GM21737 (cell line): ENCODE measurements at regions not wholly inside any gene's neighbourhood (a gene's known extent, or its start where the extent isn't known, plus 50 kb on each side); places are given as distances from the start of the nearest gene placed in this dataset.
"Not testable (repeated sequence)": the region's sequence is repeated elsewhere in the genome, so short reads cannot be mapped to it uniquely, and the experiment has no call there.

Experiments
- ATAC-seq: cut with Tn5 transposase; IDR thresholded peaks from one replicate; pipeline ENCODE4 v1.9.1; 2021; ENCODE audit warnings: mild to moderate bottlenecking, moderate library complexity; ENCODE audit not compliant: unreplicated experiment

- not testable (repeated sequence) for ATAC-seq
Observed at GRCh38 chr16:29087673-29088072, 102.8 kb downstream of the LAT start.

- ATAC-seq: not testable (repeated sequence)
Observed at GRCh38 chr16:29081829-29082639, 97.2 kb downstream of the LAT start.

DNA sequence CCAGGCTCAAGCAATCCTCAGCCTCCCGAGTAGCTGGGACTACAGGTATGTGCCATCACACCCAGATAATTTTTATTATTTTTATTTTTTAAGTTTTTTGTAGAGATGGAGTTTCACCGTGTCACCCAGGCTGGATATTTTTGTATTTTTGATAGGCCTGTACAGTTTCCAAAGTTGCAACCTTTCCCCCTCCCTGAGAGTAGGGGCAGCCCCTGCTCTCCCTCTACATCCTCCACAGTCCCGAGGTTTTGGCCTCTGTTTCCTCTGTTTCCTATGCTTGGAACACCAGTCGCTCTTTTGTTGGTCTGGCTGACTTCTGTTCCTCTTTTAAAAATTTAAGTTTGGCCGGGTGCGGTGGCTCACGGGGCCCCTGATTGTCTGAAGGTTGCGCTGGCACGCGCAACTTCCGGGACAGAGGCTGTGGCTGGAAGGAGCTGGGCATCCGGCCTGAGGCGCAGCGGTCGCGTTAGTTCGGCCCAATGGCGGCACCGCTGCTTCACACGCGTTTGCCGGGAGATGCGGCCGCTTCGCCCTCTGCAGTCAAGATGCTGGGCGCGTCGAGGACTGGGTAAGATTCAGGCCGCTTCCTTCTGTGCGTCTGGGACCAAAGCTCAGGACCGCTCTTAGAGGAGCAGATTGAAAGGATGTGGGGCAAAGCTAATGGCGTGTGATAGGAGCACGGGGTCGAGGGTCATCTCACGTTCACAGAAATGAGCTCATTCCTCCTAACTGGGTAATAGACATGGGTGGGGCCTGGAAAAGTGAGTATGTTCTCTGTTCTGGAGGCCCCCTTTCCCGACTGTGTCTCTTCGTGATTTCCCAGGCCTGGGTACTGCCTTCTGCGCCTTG, 89.9 kb downstream of the LAT start:
- peak; percentile 78 for ATAC-seq

DNA sequence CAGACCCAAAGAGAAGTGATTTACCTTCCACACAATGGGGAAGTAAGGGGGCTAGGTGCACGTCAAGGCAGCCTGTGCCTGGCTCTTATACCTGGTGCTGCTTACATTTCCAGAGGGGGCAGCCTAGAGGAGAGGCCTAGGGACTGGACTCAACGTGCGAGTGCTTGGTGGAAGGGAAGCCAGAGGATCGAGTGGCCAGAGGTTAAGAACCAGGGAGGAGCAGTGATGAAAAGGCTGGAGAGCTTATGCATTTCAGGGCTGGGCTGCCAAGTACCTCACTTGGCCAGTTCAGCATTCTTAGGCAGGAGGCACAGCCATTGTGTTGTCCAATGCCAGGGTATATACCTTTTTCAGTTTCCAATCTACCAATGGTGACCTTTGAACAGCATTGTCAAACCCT, 77.4 kb downstream of the LAT start:
- not testable (repeated sequence) for ATAC-seq

GRCh38 chr16:29061467-29061921, 76.6 kb downstream of the LAT start:
- not testable (repeated sequence) for ATAC-seq

DNA sequence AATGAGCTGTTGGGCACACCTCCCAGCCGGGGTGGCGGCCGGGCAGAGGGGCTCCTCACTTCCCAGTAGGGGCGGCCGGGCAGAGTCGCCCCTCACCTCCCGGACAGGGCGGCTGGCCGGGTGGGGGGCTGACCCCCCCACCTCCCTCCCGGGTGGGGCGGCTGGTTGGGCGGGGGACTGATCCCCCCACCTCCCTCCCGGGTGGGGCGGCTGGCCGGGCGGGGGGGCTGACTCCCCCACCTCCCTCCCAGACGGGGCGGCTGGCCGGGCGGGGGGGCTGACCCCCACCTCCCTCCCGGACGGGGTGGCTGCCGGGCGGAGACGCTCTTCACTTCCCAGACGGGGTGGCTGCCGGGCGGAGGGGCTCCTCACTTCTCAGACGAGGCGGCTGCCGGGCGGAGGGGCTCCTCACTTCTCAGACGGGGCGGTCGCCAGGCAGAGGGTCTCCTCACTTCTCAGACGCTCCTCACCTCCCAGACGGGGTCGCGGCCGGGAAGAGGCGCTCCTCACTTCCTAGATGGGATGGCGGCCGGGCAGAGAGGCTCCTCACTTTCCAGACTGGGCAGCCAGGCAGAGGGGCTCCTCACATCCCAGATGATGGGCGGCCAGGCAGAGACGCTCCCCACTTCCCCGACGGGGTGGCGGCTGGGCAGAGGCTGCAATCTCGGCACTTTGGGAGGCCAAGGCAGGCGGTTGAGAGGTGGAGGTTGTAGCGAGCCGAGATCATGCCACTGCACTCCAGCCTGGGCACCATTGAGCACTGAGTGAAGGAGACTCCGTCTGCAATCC, 75.4 kb downstream of the LAT start:
- ATAC-seq: not testable (repeated sequence)

DNA sequence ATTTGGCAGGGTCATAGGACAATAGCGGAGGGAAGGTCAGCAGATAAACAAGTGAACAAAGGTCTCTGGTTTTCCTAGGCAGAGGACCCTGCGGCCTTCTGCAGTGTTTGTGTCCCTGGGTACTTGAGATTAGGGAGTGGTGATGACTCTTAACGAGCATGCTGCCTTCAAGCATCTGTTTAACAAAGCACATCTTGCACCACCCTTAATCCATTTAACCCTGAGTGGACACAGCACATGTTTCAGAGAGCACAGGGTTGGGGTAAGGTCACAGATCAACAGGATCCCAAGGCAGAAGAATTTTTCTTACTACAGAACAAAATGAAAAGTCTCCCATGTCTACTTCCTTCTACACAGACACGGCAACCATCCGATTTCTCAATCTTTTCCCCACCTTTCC, 74.7 kb downstream of the LAT start:
- not testable (repeated sequence) for ATAC-seq
